Right forelimb (tissue), 1 donor: ENCODE measurements at regions not wholly inside any gene's neighbourhood (a gene's known extent, or its start where the extent isn't known, plus 50 kb on each side); places are given as distances from the start of the nearest gene placed in this dataset.
"Not testable (repeated sequence)": the region's sequence is repeated elsewhere in the genome, so short reads cannot be mapped to it uniquely, and the experiment has no call there.

Source experiments
- DNase-seq: peaks from one replicate; pipeline ENCODE4 v3.0.0-alpha.2; 2018

DNA sequence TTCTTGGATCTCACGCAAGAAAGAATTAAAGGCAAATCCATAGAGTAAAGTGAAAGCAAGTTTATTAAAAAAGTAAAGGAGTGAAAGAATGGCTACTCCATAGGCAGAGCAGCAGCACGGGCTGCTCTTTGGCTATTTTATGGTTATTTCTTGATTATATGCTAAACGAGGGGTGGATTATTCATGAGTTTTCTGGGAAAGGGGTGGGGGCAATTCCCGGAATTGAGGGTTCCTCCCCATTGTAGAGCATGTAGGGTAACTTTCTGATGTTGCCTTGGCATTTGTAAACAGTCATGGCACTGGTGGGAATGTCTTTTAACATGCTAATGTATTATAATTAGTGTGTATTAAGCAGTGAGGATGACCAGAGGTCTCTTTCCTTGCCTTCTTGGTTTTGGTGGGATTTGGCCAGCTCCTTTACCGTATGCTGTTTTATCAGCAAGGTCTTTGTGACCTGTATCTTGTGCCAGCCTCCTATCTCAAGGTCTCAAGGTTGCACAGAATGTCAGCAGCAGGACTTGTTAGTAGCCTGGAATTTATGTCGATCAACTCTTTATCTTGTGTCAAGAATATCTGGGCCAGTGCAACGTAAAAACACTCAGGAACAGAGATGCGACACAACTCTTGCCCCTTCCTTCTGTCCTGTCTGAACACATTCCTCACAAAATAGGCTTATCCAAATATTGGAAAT lies 931.4 kb downstream of the QKI start:
- no peak for DNase-seq

DNA sequence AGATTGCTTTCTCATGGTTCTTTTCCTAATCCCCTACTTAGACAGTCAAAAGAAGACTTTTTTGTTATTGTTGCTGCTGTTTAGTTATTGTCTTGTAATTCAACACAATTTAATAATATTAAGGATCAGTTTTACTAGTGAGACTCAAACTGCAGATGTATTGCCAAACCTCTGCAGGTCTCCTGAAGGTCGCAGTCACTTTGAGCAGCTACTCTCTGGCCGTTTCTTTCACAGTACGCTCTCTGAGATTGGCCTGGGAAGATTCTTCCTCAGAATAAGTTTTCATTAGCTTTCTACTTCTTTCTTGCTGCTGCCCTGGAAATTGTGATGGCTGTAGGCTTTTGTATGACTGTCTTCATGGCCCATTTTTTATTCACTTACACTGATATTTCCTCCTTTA lies 930.8 kb downstream of the QKI start:
- DNase-seq, result no peak

DNA sequence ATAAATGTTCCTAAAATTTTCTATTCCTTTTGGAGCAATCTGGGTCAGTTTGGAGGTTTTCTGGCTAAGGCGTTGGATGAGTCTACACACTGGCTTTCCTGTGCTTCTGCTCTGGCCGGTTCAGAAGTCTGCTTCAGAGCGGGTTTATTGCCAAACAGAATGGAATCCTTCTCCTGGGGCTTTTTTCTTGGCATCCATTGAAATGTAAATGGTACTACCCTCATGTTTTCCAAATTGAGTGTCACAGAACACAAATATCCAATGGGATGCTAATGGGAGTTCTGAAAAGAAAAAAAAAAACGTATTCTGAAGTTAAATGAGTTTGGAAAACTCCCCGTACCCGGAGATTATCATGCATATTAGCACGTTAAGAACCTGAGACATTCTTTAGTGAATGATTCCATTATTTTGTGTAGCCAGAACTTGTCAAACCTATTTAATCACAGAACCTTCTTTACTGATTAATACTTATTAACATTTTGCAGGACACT lies 930.3 kb downstream of the QKI start:
- DNase-seq, result no peak

DNA sequence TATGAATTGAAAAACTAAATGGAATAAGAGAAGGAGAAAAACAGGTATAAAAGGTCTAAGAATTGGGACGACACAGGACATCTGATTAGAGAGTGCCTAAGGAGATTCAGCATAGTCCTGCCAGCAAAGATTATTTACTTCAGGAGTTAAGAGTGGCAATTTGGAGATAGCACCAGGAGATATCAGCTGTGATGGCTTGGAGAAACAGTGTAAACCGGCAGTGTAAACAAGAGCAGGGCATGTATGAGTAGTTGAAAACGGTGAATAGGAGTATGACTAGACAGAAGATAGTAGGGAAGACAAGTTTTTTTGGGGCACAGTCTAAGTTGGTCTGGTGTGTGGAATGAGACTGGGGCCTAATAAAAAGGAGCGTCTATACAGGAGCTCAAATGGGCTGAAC lies 924.9 kb downstream of the QKI start:
- not testable (repeated sequence) for DNase-seq

DNA sequence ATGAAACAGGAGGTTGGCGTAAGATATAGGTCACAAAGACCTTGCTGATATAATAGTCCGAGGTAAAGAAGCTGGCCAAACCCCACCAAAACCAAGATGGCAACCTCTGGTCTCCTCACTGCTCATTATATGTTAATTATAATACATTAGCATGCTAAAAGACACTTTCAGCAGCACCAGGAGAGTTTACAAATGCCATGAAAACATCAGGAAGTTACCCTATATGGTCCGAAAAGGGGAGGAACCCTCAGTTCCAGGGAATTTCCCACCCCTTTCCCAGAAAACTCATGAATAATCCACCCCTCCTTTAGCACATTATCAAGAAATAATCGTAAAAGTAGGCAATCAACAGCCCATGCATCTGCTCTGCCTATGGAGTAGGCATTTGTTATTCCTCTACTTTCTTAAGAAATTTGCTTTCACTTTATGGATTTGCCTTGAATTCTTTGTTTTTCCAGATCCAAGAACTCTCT lies 923.4 kb downstream of the QKI start:
- no peak for DNase-seq

DNA sequence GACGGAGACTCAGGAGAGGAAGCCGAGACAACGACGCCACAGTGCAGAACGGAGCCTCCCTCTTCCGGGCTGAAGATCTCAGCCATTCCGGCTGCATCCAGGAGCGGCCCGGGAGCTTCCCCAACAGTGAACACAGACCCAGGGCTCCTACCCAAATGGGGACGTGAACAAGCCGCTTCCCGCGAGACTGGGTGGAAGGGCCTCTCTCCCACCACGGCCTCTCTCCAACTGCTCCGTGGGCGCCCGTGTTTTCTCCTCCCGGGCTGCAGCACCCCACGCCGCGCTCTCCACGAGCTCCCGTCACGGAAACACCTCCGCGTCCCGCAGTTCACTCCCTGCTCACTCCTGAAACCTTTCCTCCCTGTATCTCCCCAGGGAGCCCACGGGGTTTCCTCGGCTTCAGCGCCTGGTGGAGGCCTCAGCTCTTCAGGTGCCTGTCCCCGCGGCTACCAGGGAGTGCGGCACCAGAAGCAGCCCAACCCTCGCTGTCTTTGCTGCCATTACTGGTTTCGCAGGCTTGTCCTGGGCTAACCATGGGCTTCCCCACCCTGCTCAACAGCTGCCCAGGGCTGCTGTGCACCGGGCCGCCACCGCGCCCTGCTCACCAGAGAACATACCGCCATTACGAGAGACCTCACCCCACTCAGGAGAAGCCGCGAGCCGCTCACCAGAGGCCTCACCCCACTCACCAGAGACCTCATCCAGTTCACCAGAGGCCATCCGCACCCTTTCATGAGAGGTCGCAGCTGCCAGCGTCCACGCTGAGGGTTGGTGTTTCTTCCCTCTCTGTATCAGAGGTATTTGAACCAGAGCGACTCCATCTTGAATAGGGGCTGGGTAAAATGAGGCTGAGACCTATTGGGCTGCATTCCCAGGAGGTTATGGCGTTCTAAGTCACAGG lies 922.8 kb downstream of the QKI start:
- no peak for DNase-seq

DNA sequence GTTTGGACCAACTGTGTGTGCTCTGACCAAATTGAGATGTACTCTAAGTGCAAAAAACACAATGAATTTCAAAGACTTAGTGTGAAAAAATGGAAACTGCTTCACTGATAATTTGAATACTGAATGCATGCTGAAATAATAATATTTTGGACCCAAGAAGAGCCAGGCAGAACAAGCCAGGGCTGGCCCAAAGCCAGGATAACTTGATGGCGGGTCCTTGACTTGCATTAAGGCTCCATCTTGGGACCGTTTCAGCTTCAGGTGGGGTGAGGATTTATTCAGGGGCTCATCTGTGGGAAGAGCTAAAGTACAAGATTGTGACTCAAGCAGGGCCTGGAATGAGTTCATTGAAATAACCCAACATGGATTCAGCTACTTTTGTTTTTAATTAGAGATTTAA lies 921.9 kb downstream of the QKI start:
- no peak for DNase-seq

DNA sequence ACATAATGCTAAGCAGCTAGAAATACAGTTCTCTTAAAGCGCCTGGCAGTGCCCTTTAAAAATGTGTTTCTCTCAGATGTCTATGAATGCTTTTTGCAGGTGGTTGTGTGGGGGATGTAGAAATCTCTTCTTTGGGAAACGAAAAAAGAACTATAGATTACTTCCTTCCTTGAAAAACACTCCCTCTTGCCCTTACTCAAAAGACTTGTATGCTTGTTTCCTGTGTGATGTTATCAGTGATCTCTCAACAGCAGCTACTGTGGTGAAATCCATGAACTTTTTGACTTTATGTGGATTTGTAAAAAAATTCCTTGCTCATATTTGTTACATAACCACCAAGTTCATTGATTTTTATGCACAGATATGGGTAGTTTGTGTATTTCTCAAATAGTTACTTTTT lies 916.5 kb downstream of the QKI start:
- DNase-seq, result no peak

DNA sequence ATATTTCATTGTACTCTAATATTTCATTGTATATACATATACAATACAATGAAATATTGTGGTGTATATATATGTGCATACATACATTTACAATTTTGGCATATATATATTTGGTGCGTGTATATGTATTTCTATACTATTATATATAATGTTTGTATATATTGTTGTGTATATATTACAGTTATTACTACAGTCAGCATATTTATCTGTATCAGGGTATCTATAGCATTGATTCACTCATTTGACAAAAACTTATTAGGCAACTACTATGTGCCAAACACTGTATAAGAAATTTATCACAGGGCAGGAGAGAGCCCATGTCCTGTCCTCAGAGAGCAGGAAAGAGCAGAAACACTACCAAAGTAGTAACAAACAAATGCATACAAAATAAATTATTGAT lies 910.6 kb downstream of the QKI start:
- no peak for DNase-seq

DNA sequence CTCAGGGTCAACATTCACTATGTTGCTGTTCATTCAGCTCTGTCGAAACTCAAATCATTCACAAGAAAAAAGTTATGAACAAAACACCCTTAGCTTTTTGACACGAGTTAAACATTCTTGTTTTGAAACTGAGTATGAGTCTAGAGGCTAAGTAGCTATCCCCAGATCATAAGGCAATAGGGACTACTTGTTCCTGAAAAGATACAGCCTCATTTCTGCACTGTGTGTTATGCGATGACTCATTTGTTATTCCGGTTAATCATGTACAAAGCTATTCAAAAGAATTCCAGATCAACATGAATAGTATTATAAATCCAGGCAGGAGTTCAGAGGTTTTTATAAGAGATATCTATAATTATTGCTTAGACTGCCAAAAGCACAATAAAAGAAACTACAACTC lies 908.0 kb downstream of the QKI start:
- no peak for DNase-seq

DNA sequence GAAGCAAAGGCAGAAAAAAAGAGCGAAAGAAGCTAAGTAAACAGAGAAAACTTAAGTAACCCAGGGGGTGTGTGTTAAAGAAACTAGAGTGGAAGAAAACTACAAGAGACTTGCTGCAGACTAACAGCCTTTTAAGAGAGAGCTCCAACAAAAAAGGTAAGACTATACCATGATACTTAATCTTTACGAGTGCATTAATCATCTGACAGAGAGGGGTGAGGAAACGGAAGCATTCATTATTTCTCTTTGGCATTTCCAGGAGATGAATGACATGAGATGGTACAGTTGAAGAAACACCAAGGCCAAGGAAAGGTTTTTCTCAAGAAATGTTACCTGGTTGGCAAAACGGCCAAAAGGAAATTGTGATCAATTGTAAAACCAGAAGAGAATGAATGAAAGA lies 906.8 kb downstream of the QKI start:
- no peak for DNase-seq

DNA sequence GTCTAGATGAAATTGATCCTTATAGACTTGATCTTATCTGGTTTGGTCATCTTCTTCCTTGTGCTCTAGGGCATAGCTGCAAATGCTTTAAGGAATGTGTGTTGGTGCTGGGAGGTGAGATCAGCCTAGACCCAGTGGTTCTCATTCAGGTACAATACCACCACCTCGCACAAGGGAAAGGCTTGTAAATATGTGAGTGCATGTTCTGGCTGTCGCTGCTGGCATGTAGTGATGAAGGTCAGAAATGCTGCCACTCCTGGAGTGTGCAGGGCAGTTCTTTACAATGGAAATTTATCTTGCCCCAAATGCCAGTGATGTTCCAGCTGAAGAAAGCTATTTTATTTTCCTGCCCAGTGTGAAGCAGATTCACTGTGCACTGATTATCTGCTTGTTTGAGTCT lies 900.9 kb downstream of the QKI start:
- DNase-seq, result no peak

DNA sequence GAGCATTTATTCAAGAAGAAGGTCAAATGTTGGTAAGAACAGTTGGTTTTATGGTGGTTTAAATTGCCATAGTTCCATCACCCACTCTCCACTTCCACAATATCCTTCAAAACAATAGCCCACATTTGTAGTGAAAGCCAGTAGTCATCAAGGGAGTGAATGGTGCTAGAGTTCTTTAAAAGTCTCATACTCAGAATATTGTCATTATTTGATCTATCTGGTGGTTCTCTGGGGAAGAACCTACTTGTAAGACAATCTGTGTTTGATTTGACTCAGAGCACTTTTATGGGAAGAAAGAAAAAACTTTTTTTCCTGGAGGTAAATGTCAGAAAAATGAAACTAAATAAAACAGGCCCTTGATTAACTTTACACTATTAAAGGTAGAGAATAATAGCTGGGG lies 893.8 kb downstream of the QKI start:
- no peak for DNase-seq

DNA sequence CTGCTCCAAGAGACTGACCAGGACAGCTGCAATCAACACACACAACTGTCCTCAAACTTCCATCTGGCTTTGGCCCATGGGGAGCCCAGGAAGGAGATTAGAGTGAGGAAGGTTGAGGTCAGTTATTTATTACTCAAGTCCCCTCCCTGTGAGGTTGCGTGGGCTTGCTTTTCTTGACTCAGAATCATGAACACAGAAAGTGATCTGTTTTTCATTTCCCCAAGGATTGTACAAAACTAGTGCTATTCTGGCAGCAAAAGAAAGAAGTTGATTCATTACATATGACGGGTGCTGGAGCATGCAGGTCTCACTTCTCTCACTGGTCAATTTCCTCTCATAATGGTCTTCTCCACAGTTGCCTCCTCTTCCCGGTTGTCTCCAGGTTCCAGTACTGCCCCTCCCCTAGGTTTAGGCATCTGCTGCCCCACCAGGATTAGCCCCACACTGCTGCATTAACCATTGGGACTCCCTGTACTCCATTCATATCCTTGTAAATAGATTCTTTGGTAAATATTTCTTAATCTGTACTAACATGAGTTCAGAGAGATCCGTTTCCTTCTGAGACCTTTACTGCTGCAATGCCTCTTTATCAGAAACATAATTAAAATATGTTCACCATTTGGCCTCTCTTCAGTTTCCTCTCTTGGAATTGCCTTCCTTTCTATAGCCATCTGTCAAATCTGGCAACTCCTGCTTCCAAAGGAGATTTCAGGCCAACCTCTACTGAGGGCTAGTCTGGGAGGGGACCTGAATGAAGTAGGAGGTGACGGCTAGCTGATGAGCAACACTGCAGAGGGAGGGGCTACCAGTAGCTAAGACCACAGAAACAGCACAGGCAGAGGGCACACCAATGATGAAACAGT lies 888.8 kb downstream of the QKI start:
- DNase-seq, result no peak

DNA sequence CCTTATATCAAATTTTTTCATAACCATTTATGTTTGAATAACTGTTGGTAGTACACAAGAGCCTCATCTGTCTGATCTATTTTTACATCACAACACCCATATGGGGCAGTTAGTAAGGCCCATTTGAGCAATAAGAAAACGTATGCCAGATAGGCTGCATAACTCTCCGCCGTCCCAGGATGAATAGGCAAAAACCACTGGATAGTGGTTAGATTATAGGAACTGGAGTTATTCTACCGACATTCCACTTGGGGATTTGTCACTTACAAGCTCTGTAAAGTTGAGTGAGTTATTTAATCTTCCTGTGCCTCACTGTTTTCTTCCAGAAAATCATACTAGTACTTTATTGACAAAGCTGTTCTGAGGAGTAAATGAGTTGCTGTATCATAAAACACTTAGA lies 881.9 kb downstream of the QKI start:
- DNase-seq, result no peak

DNA sequence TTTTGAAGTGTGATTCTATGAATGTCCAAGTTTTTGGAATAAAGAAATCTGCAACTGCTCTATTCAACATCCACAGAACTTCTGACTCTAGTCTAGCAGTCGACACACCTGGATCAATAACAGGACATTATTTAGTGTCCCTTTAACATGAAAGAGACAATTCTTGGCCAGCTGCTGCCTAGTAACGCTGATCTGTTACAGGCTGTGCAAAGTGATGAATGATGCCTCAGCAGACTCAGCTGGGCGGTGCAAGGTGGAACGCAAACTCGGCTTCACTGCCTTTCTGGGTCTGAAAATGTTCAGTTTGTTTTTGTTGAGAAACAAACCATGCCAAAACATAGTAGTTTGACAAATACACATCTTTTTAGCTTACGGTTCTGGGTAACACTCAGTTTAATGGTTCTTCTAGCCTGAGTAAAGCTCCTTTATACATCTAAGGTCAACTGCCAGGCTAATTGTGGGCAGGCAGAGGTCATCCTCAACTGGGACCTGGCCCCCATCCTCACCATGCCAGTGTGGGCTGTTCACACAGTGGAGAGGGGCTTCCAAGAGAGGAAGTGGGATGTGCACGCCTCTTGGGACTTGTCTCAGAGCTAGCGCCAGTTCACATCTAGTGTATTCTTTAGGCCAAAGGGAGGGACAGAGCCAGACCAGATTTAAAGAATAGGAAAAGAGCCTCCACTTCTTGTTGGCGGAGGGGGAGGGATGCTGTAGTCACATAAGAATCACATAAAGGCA lies 879.7 kb downstream of the QKI start:
- no peak for DNase-seq

DNA sequence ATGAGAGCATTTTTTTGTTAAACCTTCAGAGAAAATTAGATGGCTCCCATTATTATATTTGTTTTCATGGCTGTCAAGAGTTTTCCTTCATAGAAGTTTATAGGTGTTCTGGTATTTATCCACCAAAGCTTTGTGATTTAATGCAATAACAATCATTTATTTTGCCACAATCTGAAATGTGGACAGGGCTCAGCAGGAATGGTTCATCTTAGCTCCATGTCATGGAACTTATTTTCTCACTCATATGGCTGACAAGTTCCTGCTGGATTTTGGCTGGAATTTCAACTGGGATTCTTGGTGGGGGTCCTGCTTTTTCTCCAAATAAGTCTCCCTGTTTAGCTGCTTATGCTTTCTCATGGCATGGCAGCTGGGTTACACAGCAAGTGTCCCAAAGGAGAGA lies 876.7 kb downstream of the QKI start:
- no peak for DNase-seq

DNA sequence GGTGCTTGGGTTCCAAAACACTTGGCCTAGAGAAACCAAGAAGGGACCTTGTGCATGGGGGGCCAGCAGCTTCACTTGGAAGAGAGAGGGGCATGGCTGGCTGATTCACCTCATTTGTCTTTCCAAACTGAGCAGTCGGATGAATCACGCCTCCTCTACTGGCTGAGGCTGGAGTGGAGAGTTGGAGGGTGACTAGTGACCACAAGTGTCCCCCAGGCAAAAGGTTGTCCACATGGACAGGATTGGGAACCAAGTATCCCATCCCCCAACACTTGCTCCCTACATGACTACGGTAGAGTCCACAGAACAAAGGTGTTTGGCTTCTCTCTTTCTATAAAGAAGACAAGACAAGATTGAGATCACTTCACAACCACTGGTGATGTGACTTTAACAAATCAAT lies 875.6 kb downstream of the QKI start:
- DNase-seq, result no peak

DNA sequence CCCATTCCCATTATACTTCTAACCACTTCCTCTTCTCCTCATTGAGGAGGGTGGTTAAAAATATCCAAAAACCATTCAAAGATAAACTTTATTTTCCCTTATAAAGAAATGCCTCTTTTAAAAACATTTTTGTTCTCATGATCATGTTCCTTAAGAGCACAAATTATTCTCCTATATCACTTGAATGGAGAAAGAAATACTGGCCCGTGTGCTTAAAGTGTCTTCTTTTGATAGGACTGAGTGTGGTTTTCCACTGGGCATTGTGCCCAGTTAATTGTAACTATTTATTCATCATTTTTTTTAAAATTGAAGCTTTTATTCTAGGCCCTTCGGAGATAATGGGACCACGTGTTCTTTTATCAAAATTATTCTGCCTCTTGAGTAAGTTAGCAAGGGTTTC lies 871.5 kb downstream of the QKI start:
- no peak for DNase-seq

DNA sequence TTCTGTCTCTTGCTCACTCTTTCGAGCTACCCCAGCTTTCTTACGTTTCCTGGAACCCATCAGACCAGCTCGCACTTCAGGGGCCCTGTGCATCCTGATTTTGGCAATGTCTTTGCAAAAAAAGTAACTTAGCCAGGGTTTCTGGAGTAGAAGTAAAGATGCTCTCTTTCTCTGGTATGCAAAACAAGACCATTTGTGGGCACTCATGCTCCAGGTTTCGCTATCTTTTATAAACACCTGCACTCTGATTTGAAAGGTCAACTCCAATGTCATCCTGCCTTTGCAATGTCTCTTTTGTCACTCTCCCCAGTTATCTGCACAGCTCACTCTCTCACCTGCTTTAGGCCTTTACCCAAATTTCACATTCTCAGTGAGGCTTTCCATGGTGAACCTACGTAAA lies 869.1 kb downstream of the QKI start:
- DNase-seq, result no peak

DNA sequence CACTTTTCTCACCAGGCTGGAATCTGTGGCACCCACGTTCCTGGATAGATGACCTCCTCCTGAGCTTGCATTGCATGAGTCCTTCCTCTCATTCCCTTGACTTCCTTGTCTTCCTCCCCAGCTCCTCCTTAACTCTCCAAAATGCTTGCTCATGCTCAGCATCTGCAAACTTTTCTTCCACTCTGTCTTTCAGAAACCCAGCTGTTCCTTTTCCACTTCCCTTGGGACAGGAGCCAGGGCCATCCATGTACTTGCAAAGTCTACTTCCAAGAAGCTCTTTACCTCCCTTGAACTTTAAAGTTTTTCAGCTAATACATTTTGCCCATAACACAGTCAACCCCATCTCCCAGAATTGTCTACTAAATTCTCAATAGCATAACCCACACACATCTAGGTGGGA lies 861.7 kb downstream of the QKI start:
- no peak for DNase-seq

DNA sequence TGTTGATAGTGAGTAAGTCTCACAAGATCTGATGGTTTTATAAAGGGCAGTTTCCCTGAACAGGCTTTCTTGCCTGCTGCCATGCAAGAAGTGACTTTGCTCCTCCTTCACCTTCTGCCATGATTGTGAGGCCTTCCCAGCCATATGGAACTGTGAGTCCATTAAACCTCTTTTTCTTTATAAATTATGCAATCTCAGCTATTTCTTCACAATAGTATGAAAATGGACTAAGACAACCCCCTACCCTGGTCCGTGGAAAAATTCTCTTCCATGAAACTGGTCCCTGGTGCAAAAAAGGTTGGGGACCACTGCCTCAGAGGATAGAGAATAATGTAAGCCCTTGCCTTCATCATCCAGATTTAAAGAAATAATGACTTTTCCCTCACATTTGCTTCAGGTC lies 861.3 kb downstream of the QKI start:
- DNase-seq, result no peak

DNA sequence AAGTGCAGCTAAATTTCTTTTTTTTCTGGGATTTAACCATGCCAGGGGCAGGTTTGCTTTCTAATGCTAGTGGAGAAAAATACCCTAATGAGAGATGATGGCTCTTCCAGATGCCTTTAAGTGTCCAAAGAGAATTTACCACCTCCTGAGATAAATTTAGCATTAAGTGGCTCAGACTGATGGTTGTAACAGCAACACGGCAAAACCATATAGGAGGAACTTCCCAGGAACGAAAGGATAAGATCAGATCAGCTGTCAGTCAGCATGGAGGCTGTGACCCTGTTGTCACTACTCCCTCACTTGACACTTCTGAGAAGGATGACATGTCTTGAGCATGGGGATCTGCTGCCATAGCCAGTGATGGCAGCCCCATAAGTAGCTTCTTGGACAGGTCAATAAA lies 860.0 kb downstream of the QKI start:
- no peak for DNase-seq
